ENCODE measurements at regions not wholly inside any gene's neighbourhood (a gene's known extent, or its start where the extent isn't known, plus 50 kb on each side); places are given as distances from the start of the nearest gene placed in this dataset.

GRCh38 chr10:28250782-28251181 is 52.1 kb downstream of the MPP7 start:
- DNase-seq: peak; percentile 10

GRCh38 chr10:28250358-28250757 is 52.5 kb downstream of the MPP7 start:
- DNase-seq: no peak

- no peak for DNase-seq
These were observed 53.4 kb downstream of the MPP7 start for GRCh38 chr10:28249512-28249911.

- no peak for DNase-seq
These were observed 54.8 kb downstream of the MPP7 start for GRCh38 chr10:28248092-28248491.

- no peak for DNase-seq
These were observed 56.8 kb downstream of the MPP7 start for GRCh38 chr10:28246023-28246422.

GRCh38 chr10:28243923-28244322 is 58.9 kb downstream of the MPP7 start:
- no peak for DNase-seq

- DNase-seq: no peak
These were observed 60.2 kb downstream of the MPP7 start for GRCh38 chr10:28242555-28243204.

- peak; percentile 23 for DNase-seq
These were observed 61.0 kb downstream of the MPP7 start for GRCh38 chr10:28241741-28242399.

GRCh38 chr10:28240400-28240799 is 62.5 kb downstream of the MPP7 start:
- DNase-seq: no peak

- no peak for DNase-seq
These were observed 66.3 kb downstream of the MPP7 start for GRCh38 chr10:28236591-28236990.

GRCh38 chr10:28220811-28221210 is 82.1 kb downstream of the MPP7 start:
- DNase-seq: no peak

- no peak for DNase-seq
These were observed 83.6 kb downstream of the MPP7 start for GRCh38 chr10:28219251-28219650.

- DNase-seq: no peak
These were observed 85.0 kb downstream of the MPP7 start for GRCh38 chr10:28217848-28218247.

- no peak for DNase-seq
These were observed 86.9 kb downstream of the MPP7 start for GRCh38 chr10:28215930-28216329.

GRCh38 chr10:28214219-28214618 is 88.6 kb downstream of the MPP7 start:
- no peak for DNase-seq

- DNase-seq: no peak
These were observed 91.1 kb downstream of the MPP7 start for GRCh38 chr10:28211759-28212158.

- DNase-seq: no peak
These were observed 95.1 kb downstream of the MPP7 start for GRCh38 chr10:28207799-28208198.

- DNase-seq: no peak
These were observed 99.9 kb downstream of the MPP7 start for GRCh38 chr10:28202941-28203352.

GRCh38 chr10:28201410-28202400 is 101.2 kb downstream of the MPP7 start:
- no peak for DNase-seq

- no peak for DNase-seq
These were observed 102.1 kb downstream of the MPP7 start for GRCh38 chr10:28200775-28201174.

- no peak for DNase-seq
These were observed 102.9 kb downstream of the MPP7 start for GRCh38 chr10:28199941-28200340.

- no peak for DNase-seq
These were observed 112.7 kb downstream of the MPP7 start for GRCh38 chr10:28190196-28190595.

GRCh38 chr10:28188526-28188925 is 114.3 kb downstream of the MPP7 start:
- DNase-seq: no peak
